ENCODE measurements at regions not wholly inside any gene's neighbourhood (a gene's known extent, or its start where the extent isn't known, plus 50 kb on each side); places are given as distances from the start of the nearest gene placed in this dataset.

GRCh38 chr6:145159921-145160320 lies 575.4 kb downstream of the EPM2A start:
- Histone ChIP-seq H3K27me3 (ENCODE audit: low read depth) (no peaks in the 10 kb centered on the region), H3K4me1 (no peaks in the 10 kb centered on the region), H3K27ac (no peak overlapping the region), H3K36me3 (no peaks in the 10 kb centered on the region), H3K9me3 (peaks cover 10% of the 10 kb centered on the region), H3K4me3 (no peak overlapping the region)
- no peak for DNase-seq
- intact Hi-C loops (cut with DNase I): no loop called here
- TF ChIP-seq CTCF (IDR thresholded peaks at IDR 0.05): no peak
- ATAC-seq: no peak

GRCh38 chr6:145161501-145161900 lies 573.8 kb downstream of the EPM2A start:
- H3K4me3 ChIP-seq: no peak overlapping the region
- H3K27ac ChIP-seq: no peak overlapping the region
- H3K36me3 ChIP-seq: no peaks in the 10 kb centered on the region
- ATAC-seq: no peak
- H3K27me3 ChIP-seq (ENCODE audit: low read depth): no peaks in the 10 kb centered on the region
- H3K9me3 ChIP-seq: peaks cover 10% of the 10 kb centered on the region
- no peak for DNase-seq
- intact Hi-C loops (cut with DNase I): no loop called here
- no peaks in the 10 kb centered on the region for H3K4me1 ChIP-seq
- TF ChIP-seq CTCF (IDR thresholded peaks at IDR 0.05): no peak

DNA sequence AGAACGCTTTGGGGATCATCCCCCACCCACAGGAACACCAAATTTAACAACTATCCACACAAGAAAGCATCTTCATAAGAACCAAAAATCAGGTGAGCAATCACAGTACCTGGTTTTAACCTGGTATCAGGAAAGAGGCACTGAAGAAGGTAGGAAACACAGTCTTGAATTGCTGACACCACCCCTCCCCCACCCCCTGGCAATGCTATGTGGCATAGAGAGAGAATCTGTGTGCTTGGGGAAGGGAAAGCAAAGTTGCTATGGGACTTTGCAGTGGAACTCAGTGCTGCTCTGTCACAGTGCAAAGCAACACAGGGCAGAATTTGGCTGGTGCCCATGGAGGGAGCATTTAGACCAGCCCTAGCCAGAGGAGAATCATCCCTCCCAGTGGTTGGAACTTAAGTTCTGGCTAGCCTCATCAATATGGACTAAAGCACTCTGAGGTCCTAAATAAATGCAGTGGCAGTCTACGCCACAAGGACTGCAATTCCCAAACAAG lies 565.5 kb downstream of the EPM2A start:
- no peak overlapping the region for H3K4me3 ChIP-seq
- intact Hi-C loops (cut with DNase I): no loop called here
- no peaks in the 10 kb centered on the region for H3K4me1 ChIP-seq

DNA sequence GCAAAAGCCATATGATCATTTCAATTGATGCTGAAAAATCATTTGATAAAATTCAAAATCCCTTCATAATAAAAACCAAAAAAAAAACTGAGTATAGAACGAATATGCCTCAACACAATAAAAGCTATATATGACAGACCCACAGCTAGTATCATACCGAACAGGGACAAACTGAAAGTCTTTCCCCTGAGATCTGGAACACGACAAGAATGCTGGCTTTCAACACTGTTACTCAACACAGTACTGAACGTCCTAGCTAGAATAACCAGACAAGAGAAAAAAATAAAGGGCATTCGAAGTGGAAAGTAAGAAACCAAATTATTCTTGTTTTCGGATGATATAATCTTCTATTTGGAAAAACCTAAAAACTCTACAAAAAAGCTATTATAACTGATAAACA lies 559.9 kb downstream of the EPM2A start:
- no peak overlapping the region for H3K4me3 ChIP-seq
- intact Hi-C loops (cut with DNase I): no loop called here
- no peaks in the 10 kb centered on the region for H3K4me1 ChIP-seq
- no peak overlapping the region for H3K27ac ChIP-seq
- DNase-seq (no peak), ATAC-seq (no peak)
- no peaks in the 10 kb centered on the region for H3K27me3 ChIP-seq (ENCODE audit: low read depth)
- no peak for TF ChIP-seq CTCF (IDR thresholded peaks at IDR 0.05)
- no peaks in the 10 kb centered on the region for H3K9me3 ChIP-seq
- H3K36me3 ChIP-seq: no peaks in the 10 kb centered on the region

More for the DNA sequence above, 565.5 kb downstream of the EPM2A start:
- no peaks in the 10 kb centered on the region for H3K9me3 ChIP-seq
- H3K27ac ChIP-seq: no peak overlapping the region
- ATAC-seq (no peak), DNase-seq (no peak)
- no peak for TF ChIP-seq CTCF (IDR thresholded peaks at IDR 0.05)
- H3K27me3 ChIP-seq (ENCODE audit: low read depth): no peaks in the 10 kb centered on the region
- no peaks in the 10 kb centered on the region for H3K36me3 ChIP-seq

GRCh38 chr6:145178391-145178790 lies 556.9 kb downstream of the EPM2A start:
- Histone ChIP-seq H3K27me3 (ENCODE audit: low read depth) (no peaks in the 10 kb centered on the region), H3K27ac (no peak overlapping the region), H3K4me3 (no peak overlapping the region), H3K36me3 (no peaks in the 10 kb centered on the region), H3K4me1 (no peaks in the 10 kb centered on the region), H3K9me3 (no peaks in the 10 kb centered on the region)
- ATAC-seq (no peak), DNase-seq (no peak)
- TF ChIP-seq CTCF (IDR thresholded peaks at IDR 0.05): no peak
- intact Hi-C loops (cut with DNase I): no loop called here
